Forelimb muscle (tissue), 1 donor: ENCODE measurements at regions not wholly inside any gene's neighbourhood (a gene's known extent, or its start where the extent isn't known, plus 50 kb on each side); places are given as distances from the start of the nearest gene placed in this dataset.
"Not testable (repeated sequence)": the region's sequence is repeated elsewhere in the genome, so short reads cannot be mapped to it uniquely, and the experiment has no call there.

Experiments used
- DNase-seq: peaks from one replicate; pipeline ENCODE4 v3.0.0-alpha.2; 2013; ENCODE audit warnings: low read depth

DNA sequence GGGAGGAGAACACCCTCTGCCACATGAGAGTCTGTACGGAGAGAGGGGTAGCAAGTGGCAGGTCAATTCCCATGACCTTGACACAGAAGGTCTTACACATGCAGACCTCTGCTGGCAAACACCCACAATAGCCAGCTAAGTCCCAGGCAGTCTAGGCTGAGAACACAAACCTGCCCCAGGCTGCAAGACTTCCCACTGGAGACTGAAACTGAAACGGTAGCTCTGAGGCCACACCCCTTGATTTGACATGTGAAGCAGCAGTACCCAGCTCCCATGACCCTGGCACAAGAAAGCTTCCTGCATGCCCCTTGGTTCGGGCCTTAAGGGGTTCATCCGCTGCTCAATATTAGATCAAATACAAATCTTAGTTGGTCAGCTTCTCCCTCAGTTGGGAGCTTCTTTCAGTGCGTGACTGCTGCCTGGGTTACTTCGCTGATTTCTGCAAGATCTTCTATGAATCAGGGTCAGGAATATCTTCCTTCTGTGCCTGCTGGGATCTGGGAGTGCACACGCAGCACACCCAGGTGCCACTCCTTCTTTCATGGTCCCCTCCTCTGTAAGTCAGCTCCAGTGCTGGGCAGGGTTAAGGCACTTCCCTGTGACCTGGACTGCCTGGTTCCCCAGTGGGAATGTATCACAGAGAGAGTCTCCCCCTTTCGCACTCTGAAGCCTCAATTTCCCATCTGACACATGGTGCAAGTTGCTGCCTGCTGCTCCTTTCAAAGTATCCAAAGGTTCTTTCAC, 187.2 kb upstream of the NPAP1 start:
- DNase-seq, result not testable (repeated sequence)

DNA sequence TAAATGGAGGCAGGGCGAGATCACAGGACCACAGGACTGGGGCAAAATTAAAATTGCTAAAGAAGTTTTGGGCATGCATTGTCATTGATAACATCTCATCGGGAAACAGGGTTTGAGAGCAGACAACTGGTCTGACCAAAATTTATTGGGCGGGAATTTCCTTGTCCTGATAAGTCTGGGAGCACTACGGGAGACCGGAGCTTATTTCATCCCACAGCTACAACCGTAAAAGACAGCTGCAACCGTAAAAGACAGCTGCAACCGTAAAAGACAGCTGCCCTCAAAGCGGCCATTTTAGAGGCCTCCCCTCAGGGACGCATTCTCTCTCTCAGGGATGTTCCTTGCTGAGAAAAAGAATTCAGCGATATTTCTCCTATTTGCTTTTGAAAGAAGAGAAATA, 170.4 kb upstream of the NPAP1 start:
- not testable (repeated sequence) for DNase-seq

DNA sequence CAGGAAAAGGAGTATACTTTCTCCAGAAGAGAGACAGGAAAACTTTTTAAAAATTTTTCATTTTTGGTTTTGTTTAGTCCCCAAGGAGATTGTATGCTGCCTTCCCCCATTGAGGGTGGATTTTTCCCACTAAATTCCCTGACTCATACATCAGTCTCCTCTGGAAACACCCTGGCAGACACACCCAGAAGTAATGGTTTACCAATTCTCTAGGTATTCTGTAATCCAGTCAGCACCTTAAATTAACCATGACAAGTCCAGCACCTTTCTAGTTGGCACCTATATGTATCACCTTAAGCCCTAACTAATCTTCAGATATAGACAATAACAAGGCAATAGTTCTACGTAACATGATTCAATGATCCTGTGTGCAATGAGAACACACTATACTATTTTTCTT, 165.9 kb upstream of the NPAP1 start:
- not testable (repeated sequence) for DNase-seq

DNA sequence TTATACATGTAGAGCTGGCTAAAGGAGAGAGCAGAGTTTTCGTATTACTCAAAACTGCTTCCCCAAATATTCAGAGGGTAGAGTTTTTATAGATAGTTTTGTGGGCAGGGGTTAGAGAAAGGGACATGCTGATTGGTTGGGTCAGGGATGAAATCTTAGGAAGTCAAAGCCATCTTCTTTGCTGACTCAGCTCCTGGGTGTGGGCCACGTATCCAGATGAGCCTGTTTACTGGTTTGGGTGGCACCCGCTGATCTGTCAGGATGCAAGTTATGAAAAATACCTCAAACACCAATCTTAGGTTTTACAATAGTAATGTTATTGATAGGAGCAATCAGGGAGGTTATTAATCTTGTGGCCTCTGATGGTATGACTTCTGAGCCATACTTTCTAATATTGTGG, 164.0 kb upstream of the NPAP1 start:
- DNase-seq, result not testable (repeated sequence)

DNA sequence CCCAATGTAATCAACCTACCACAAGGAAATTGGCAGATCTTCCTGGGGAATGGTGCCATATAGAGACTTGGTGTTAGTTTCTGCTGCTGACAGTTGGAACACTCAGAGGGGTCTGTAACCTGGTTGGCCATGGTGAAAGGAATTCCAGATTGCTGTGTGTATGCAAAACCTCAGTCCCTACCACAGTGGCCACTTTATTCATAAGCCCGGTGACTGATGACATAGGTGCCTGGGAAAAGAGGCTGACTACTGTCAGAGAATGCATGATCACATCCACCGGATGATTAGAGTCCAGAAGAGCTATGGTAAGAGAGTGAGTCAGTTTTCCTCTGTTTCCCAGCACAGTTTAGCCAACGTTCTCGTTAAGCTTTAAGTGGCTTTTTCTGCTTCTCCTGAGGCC, 156.8 kb upstream of the NPAP1 start:
- not testable (repeated sequence) for DNase-seq

DNA sequence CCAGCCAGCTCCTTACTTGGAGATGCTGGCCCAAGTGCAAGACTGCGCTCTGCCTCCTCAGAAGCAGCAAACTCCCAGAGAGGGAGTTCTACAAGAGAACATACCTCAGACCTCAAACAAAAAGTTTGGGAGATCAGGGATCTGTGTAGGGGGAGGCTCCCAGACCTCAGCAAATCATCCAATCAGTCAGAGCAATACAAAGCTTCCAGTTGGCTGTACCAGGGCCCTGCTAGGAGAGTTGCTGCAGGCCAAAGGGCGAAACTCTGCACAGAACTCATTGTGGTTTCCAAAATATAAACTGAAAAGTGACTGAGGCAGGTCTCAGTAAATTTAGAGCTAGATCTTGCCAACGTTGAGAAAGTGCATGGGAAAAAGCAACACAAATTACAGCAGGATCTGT, 144.3 kb upstream of the NPAP1 start:
- not testable (repeated sequence) for DNase-seq

DNA sequence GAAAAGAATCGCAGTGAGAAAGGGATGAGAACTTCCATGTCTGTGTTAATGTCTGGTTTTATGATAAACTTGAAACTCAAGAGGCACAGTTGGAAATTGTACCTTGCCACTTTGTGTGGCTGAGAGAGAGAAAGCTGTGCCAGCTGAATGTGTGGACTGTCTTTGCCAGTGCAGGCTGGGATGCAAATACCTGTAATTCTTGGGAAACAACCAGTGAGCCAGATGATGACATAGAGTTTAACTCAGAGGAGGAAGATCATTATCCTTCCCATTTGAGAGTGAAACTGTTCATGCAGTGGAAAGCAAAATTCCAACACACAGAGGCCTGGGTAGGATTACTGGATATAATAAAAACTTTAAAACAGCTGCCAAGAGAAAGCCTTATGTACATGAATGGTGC, 141.5 kb upstream of the NPAP1 start:
- not testable (repeated sequence) for DNase-seq

DNA sequence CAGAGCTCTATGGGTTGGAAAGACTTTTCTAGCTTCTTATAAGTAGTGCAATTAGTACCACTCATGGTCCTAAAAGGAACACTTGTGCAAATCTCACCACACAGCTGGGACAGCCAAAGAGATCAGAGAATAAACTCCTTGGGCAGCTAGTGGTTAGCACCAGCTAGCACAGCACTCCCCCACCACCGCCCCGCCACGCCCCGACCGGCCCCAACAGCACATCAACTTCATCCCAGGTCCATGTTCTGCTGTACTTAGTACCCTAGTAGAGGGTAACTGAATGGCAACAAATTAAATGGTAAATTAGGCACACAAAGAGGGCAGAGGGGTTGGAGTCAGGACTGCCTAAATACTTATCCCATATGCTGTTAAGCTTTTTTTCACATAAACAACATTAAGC, 118.3 kb upstream of the NPAP1 start:
- not testable (repeated sequence) for DNase-seq

DNA sequence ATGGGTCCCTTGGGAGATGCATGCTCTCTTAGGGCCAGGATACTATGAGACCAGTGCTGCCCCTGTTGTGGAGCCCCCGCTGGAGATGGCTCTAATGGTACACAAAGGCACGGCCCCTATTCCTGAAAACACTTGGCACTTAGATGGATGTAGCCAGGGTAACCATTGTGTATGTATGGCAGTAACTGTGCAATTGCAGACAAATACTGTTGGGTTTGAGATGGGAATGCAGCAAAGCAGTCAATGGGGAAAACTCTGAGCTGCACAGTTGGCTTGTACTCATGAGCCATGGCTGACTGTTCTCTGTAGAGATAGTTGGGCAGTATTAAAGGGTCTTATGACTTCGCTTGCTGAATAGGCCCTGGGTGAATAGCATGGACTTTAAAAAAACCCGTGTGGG, 67.9 kb upstream of the NPAP1 start:
- DNase-seq, result no peak

DNA sequence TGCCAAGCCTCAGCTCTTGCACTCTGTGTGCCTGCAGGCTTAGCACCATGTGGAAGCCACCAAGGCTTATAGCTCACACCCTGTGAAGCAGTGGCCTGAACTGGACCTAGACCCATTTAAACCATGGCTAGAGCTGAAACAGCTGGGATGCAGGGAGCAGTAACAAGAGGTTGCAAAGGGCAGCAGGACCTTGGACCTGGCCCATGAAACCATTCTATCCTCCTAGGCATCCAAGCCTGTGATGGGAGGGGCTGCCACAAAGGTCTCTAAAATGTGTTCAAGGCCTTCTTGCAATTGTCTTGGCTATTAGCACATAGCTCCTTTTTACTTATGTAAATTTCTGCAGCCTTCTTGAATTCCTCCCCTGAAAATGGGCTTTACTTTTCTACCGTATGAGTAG, 57.9 kb upstream of the NPAP1 start:
- DNase-seq, result no peak

DNA sequence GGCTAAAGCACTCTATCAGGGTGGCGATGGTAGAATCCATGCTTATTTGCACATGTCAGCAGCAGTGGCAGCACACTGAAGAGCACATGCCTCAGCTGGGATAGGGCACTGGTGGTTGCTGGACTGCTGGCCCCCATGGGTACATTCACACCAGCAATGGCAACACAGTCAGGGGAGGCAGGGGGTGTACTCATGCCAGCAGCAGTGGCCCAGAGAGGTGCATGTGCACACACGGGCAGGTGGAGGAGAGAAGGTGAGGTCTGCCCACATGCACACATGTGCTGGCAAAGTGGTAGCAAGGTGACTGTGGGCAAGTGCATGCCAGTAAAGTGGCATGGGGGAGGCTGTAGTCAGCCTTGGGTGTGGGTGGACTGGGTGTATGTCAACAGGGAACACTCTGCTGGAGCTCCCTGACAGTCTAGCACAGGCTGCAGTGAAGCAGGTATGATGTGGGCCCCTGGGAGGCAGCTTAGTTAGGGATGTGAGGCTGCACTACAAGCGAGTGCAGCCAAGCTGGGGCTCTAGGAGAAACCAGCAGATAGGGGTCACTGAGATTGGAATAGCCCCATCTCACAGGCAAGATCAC, 53.9 kb upstream of the NPAP1 start:
- no peak for DNase-seq
